SU-DHL-6 (cell line): ENCODE measurements at regions not wholly inside any gene's neighbourhood (a gene's known extent, or its start where the extent isn't known, plus 50 kb on each side); places are given as distances from the start of the nearest gene placed in this dataset.

Experiments used
- H2AFZ ChIP-seq: fragments of 200-600 bp; sonication (generic); 2 replicates; pipeline ENCODE4 v1.6.1; 2014; ENCODE audit warnings: low read depth, mild to moderate bottlenecking, moderate library complexity, mixed read lengths, antibody characterized with exemption, low read length; ENCODE audit not compliant: severe bottlenecking
- H3F3A ChIP-seq: fragments of 200-600 bp; shearing (Covaris generic); 2 replicates; pipeline ENCODE4 v1.6.0; 2016; ENCODE audit warnings: antibody characterized with exemption, mild to moderate bottlenecking; ENCODE audit not compliant: insufficient read depth
- H3K27ac ChIP-seq: fragments of 200-600 bp; sonication (generic); 2 replicates; pipeline ENCODE4 v1.5.1; 2016; ENCODE audit warnings: low read depth, mild to moderate bottlenecking, low read length, moderate library complexity, mixed read lengths
- H3K27me3 ChIP-seq: fragments of 200-600 bp; sonication (generic), shearing (Covaris generic); 2 replicates; pipeline ENCODE4 v1.6.0; 2014; ENCODE audit warnings: mild to moderate bottlenecking, low read length
- H3K36me3 ChIP-seq: fragments of 200-600 bp; sonication (generic); 2 replicates; pipeline ENCODE4 v1.6.1; 2014; ENCODE audit warnings: mild to moderate bottlenecking, low read length, mixed read lengths
- H3K4me2 ChIP-seq: fragments of 300-600, 200-600 bp; shearing (Covaris generic), sonication (generic); 2 replicates; pipeline ENCODE4 v1.6.0; 2014; ENCODE audit warnings: low read length, low read depth, mild to moderate bottlenecking; ENCODE audit not compliant: poor library complexity, severe bottlenecking
- H3K4me3 ChIP-seq: fragments of 200-600 bp; sonication (generic); 2 replicates; pipeline ENCODE4 v1.5.1; 2014; ENCODE audit warnings: antibody characterized with exemption, low read length, mild to moderate bottlenecking, mixed read lengths; ENCODE audit not compliant: insufficient read depth, poor library complexity, severe bottlenecking
- H3K79me2 ChIP-seq: fragments of 200-600 bp; sonication (generic); 2 replicates; pipeline ENCODE4 v1.6.1; 2014; ENCODE audit warnings: mild to moderate bottlenecking, low read length, moderate library complexity; ENCODE audit not compliant: insufficient read depth
- H3K9ac ChIP-seq: fragments of 200-600 bp; sonication (generic); 2 replicates; pipeline ENCODE4 v1.7.0; 2014; ENCODE audit warnings: mild to moderate bottlenecking, low read length
- H3K9me2 ChIP-seq: fragments of 200-600 bp; sonication (generic); replicated peaks from 2 replicates; pipeline ENCODE4 v1.6.1; 2014; ENCODE audit warnings: low read length; ENCODE audit not compliant: insufficient read depth
- H3K9me3 ChIP-seq: fragments of 200-600 bp; sonication (generic); 2 replicates; pipeline ENCODE4 v1.6.1; 2014; ENCODE audit warnings: low read length, mixed read lengths; ENCODE audit not compliant: insufficient read depth
- H4K20me1 ChIP-seq: fragments of 200-600 bp; sonication (generic); 2 replicates; pipeline ENCODE4 v1.6.1; 2014; ENCODE audit warnings: low read depth, mild to moderate bottlenecking, antibody characterized with exemption, low read length, moderate library complexity, mixed read lengths
- CTCF ChIP-seq: fragments of 200-600 bp; sonication (generic); IDR thresholded peaks from one replicate; pipeline ENCODE4 v1.5.1; 2017; ENCODE audit warnings: antibody characterized with exemption, mild to moderate bottlenecking, low read length, moderate library complexity; ENCODE audit not compliant: insufficient read depth, poor library complexity, severe bottlenecking
- EZH2phosphoT487 ChIP-seq: fragments of 200-600 bp; sonication (generic), shearing (Covaris generic); conservative IDR thresholded peaks from 2 replicates; pipeline ENCODE4 v1.6.1; 2018; ENCODE audit warnings: mild to moderate bottlenecking, antibody characterized with exemption, low read length, moderate library complexity, mixed read lengths

GRCh38 chr13:102993348-102993747, 72.9 kb downstream of the SLC10A2 start:
- H3K9ac ChIP-seq: no peak overlapping the region
- H3K4me2 ChIP-seq: no peak overlapping the region
- TF ChIP-seq EZH2phosphoT487 (no peak), CTCF (no peak)
- H3K9me3 ChIP-seq: peaks cover 36% of the 10 kb centered on the region; the same call in 1 of the 2 replicates
- H4K20me1 ChIP-seq: no peaks in the 10 kb centered on the region
- no peaks in the 10 kb centered on the region for H3K79me2 ChIP-seq
- no peaks in the 10 kb centered on the region for H3K9me2 ChIP-seq
- H3K27ac ChIP-seq: no peak overlapping the region
- H3K4me3 ChIP-seq: no peak overlapping the region
- no peak overlapping the region for H2AFZ ChIP-seq
- H3K36me3 ChIP-seq: peaks cover 3% of the 10 kb centered on the region; the same call in 1 of the 2 replicates
- H3F3A ChIP-seq: peaks cover 1% of the 10 kb centered on the region; the same call in 1 of the 2 replicates
- H3K27me3 ChIP-seq: no peaks in the 10 kb centered on the region

GRCh38 chr13:102984210-102984609, 82.0 kb downstream of the SLC10A2 start:
- no peak overlapping the region for H2AFZ ChIP-seq
- peaks cover 28% of the 10 kb centered on the region; the same call in 1 of the 2 replicates for H3K9me3 ChIP-seq
- no peak overlapping the region for H3K27ac ChIP-seq
- H3K4me3 ChIP-seq: no peak overlapping the region
- H4K20me1 ChIP-seq: no peaks in the 10 kb centered on the region
- no peak overlapping the region for H3K4me2 ChIP-seq
- no peaks in the 10 kb centered on the region for H3K36me3 ChIP-seq
- H3F3A ChIP-seq: no peaks in the 10 kb centered on the region
- H3K27me3 ChIP-seq: no peaks in the 10 kb centered on the region
- H3K9me2 ChIP-seq: no peaks in the 10 kb centered on the region
- no peaks in the 10 kb centered on the region for H3K79me2 ChIP-seq
- no peak overlapping the region for H3K9ac ChIP-seq
- TF ChIP-seq CTCF (no peak), EZH2phosphoT487 (no peak)

GRCh38 chr13:102983496-102983895, 82.7 kb downstream of the SLC10A2 start:
- H3K27me3 ChIP-seq: no peaks in the 10 kb centered on the region
- TF ChIP-seq EZH2phosphoT487 (no peak), CTCF (no peak)
- no peaks in the 10 kb centered on the region for H3K36me3 ChIP-seq
- H3K4me3 ChIP-seq: no peak overlapping the region
- H3K9ac ChIP-seq: no peak overlapping the region
- no peak overlapping the region for H3K4me2 ChIP-seq
- no peaks in the 10 kb centered on the region for H3K9me2 ChIP-seq
- no peak overlapping the region for H2AFZ ChIP-seq
- no peaks in the 10 kb centered on the region for H3K79me2 ChIP-seq
- no peak overlapping the region for H3K27ac ChIP-seq
- H3F3A ChIP-seq: no peaks in the 10 kb centered on the region
- peaks cover 27% of the 10 kb centered on the region; the same call in 1 of the 2 replicates for H3K9me3 ChIP-seq
- H4K20me1 ChIP-seq: no peaks in the 10 kb centered on the region
